Erythroblast (primary cell): ENCODE measurements at regions not wholly inside any gene's neighbourhood (a gene's known extent, or its start where the extent isn't known, plus 50 kb on each side); places are given as distances from the start of the nearest gene placed in this dataset.

Source experiments
- GATA1 ChIP-seq: IDR thresholded peaks from 2 replicates; pipeline ENCODE4 v1.6.1; 2011; ENCODE audit warnings: low read depth, mild to moderate bottlenecking, control low read depth, low read length, moderate library complexity
- POLR2A ChIP-seq: IDR thresholded peaks from 2 replicates; pipeline ENCODE4 v1.6.1; 2011; ENCODE audit warnings: mild to moderate bottlenecking, low read length

DNA sequence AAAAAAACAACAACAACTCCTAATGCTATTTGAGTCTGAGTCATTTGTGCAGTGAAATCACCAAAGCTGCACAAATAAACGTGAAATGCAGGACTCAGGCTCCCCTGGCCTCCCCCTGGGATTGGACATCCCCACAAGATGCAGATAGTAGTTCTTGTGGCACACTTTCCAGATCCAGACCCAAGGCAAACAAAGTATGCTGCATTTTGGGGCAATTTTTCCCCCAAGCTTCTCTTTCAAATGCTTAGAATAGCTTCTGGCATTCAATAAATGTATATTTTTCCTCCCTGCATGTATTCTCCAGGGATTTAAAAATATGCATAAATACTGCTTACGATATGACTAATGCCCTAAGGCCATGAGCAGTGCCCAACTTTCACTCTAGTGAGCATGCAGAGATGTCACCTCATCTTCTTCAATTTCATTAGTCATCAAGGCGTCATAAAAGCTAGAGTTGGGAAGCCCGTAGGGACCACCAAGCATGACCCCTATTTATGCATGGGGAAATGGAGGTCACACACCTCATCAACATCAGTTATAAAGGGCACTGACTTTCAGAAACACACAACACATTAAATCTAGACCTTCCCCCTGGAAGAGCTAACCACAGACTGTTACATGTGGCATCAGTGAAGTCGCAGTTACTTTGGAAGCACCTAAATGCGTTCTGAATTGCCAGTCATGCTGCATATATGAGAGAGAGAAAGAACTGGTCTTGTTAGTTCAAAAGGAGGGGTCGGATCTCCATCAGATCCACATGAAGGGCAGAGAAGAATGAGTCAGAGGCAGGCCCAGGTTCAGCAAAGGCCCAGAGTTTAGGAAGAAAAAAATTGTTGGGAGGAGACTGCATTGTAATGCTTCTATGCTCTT, 374.1 kb downstream of the LPIN1 start:
- TF ChIP-seq POLR2A (no peak), GATA1 (no peak)
